ENCODE measurements at regions not wholly inside any gene's neighbourhood (a gene's known extent, or its start where the extent isn't known, plus 50 kb on each side); places are given as distances from the start of the nearest gene placed in this dataset.

DNA sequence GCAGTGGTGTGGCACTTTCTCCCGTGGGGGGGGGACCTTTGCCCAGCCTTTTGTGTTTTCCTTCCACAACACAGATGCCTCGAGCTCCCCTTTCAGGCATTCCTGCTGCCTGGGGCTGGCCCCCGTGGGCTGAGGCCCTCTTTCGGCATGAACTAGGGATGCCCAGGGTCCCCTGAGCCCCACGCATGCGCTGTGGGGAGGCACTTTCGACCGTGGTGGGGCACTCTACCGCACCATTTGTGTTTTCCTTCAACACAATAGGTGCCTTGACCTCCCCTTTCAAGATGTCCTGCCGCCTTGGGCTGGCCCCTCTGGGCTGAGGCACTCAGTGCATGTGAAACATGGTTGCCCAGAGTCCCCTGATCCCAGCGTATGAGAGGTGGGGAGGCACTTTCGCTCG is 363.7 kb downstream of the ALG10 start (continued):
- TF ChIP-seq GABPA (IDR thresholded peaks at IDR 0.05 in 1 of 2, conservative IDR thresholded peaks at IDR 0.05 in 1 of 2) = no peak
- TF ChIP-seq JUND (IDR thresholded peaks at IDR 0.05) = no peak

GRCh38 chr12:34386621-34387255 is 364.4 kb downstream of the ALG10 start:
- Histone ChIP-seq H3K9ac (ENCODE audit: low read depth in 1 of 2, low read length in 2 of 2) (no peak overlapping the region), H3K4me3 (ENCODE audit: low read depth in 1 of 3, low read length in 3 of 3) (no peak overlapping the region), H3K27ac (ENCODE audit: low read depth in 1 of 2, low read length in 2 of 2) (no peak overlapping the region), H3K4me1 (ENCODE audit: control insufficient read depth in 4 of 4, insufficient read depth in 4 of 4, low read length in 3 of 4) (no peaks in the 10 kb centered on the region), H3K9me3 (ENCODE audit: control insufficient read depth in 4 of 4, low read length in 3 of 4) (peaks cover 0 to 16% (median 6%) of the 10 kb centered on the region in 4 donors), H3K27me3 (ENCODE audit: control insufficient read depth in 4 of 4, insufficient read depth in 4 of 4, low read length in 3 of 4) (no peaks in the 10 kb centered on the region), H3K36me3 (ENCODE audit: control insufficient read depth in 4 of 4, insufficient read depth in 3 of 4, low read depth in 1 of 4, low read length in 3 of 4) (no peaks in the 10 kb centered on the region)
- TF ChIP-seq TAF1 (conservative IDR thresholded peaks at IDR 0.05) (no peak), CTCF (IDR thresholded peaks at IDR 0.05; ENCODE audit: low read depth, low read length, missing input control) (no peak), YY1 (IDR thresholded peaks at IDR 0.05) (no peak), ATF3 (IDR thresholded peaks at IDR 0.05) (no peak), REST (IDR thresholded peaks at IDR 0.05) (no peak), EGR1 (IDR thresholded peaks at IDR 0.05; ENCODE audit: low read depth in 2 of 2) (no peak), RXRA (IDR thresholded peaks at IDR 0.05) (no peak), JUND (IDR thresholded peaks at IDR 0.05) (no peak), SP1 (IDR thresholded peaks at IDR 0.05) (no peak), NR2F2 (IDR thresholded peaks at IDR 0.05) (no peak), FOXA1 (IDR thresholded peaks at IDR 0.05) (no peak), FOXA2 (IDR thresholded peaks at IDR 0.05) (no peak), HNF4A (conservative IDR thresholded peaks at IDR 0.05) (no peak), HNF4G (IDR thresholded peaks at IDR 0.05) (no peak), RAD21 (IDR thresholded peaks at IDR 0.05) (no peak), GABPA (IDR thresholded peaks at IDR 0.05 in 1 of 2, conservative IDR thresholded peaks at IDR 0.05 in 1 of 2) (no peak)
- TF ChIP-seq, protein P1, sequence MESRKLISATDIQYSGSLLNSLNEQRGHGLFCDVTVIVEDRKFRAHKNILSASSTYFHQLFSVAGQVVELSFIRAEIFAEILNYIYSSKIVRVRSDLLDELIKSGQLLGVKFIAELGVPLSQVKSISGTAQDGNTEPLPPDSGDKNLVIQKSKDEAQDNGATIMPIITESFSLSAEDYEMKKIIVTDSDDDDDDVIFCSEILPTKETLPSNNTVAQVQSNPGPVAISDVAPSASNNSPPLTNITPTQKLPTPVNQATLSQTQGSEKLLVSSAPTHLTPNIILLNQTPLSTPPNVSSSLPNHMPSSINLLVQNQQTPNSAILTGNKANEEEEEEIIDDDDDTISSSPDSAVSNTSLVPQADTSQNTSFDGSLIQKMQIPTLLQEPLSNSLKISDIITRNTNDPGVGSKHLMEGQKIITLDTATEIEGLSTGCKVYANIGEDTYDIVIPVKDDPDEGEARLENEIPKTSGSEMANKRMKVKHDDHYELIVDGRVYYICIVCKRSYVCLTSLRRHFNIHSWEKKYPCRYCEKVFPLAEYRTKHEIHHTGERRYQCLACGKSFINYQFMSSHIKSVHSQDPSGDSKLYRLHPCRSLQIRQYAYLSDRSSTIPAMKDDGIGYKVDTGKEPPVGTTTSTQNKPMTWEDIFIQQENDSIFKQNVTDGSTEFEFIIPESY (IDR thresholded peaks at IDR 0.05) = no peak
- TF ChIP-seq, protein P2, sequence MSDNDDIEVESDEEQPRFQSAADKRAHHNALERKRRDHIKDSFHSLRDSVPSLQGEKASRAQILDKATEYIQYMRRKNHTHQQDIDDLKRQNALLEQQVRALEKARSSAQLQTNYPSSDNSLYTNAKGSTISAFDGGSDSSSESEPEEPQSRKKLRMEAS (IDR thresholded peaks at IDR 0.05) = no peak
- DNase-seq (ENCODE audit: low spot score) = no peak
- WGBS = 70% methylated on average over 24 of the region's 24 CpGs
